ENCODE measurements at regions not wholly inside any gene's neighbourhood (a gene's known extent, or its start where the extent isn't known, plus 50 kb on each side); places are given as distances from the start of the nearest gene placed in this dataset.

DNA sequence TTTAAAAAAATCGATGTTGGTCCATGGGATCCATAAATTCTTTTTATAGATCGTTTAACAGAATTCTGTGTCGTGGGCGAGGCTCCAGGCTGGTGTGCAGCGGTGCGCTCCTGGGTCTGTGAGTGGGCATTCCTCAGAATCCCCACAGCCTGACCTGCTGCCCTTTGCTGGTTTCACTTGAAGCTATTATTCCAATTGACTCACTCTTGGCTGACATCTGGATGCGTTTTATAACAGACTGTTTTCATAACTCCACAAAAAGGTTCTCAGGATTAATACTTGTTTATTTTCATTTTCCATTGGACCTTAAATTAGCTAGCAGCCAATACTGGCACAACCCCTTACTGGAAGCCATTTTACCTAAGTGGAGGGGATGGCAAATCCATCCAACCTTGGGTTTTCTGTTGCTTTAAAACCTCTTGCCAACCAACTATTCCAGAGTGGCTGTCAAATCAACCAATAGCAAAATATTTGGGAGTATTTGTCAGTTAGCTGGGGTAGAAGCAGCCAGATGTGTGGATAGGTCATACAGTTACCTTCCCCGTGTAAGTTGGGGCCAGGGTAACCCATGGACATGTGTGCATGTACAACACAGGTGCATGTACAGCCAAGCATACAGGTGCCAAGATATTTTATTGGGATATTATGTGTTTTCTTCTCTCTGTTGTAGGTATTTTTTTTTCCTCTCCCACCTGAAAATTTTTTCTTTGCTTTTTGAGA lies 160.7 kb upstream of the ZNF32 start:
- Histone ChIP-seq H3K27ac (ENCODE audit: low read length) (no peak overlapping the region), H3K9me3 (ENCODE audit: control insufficient read depth in 1 of 2, low read length in 2 of 2) (no peaks in the 10 kb centered on the region), H3K4me1 (ENCODE audit: control insufficient read depth in 1 of 2, insufficient read depth in 2 of 2, low read length in 2 of 2) (peaks cover 0 to 4% of the 10 kb centered on the region in 2 donors), H3K36me3 (ENCODE audit: control insufficient read depth in 1 of 2, insufficient read depth in 2 of 2, low read length in 2 of 2) (no peaks in the 10 kb centered on the region), H3K27me3 (ENCODE audit: low read depth, low read length) (no peaks in the 10 kb centered on the region), H3K4me3 (ENCODE audit: low read depth in 1 of 2, low read length in 2 of 2) (no peak overlapping the region)

DNA sequence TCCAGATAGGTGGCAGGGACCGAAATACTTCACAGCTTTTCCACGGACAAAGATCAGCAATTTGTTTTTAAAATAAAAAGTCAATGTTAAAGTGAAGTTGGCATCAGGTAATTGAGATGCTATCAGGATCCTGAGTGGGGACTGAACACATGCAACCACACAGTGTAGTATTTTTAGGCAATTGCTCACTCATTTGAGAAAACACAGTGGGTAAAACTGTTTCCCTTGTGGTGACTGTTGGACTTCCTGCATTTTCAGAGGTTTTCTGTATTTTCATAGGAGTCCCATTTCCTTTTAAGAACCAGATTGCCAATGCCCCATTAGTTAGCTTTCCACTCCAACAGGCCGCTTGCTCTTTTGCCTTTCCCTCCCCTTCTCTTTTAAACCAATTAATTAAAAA lies 159.5 kb upstream of the ZNF32 start:
- Histone ChIP-seq H3K4me3 (ENCODE audit: low read depth in 1 of 2, low read length in 2 of 2) (no peak overlapping the region), H3K27ac (ENCODE audit: low read length) (no peak overlapping the region), H3K36me3 (ENCODE audit: control insufficient read depth in 1 of 2, insufficient read depth in 2 of 2, low read length in 2 of 2) (no peaks in the 10 kb centered on the region)

DNA sequence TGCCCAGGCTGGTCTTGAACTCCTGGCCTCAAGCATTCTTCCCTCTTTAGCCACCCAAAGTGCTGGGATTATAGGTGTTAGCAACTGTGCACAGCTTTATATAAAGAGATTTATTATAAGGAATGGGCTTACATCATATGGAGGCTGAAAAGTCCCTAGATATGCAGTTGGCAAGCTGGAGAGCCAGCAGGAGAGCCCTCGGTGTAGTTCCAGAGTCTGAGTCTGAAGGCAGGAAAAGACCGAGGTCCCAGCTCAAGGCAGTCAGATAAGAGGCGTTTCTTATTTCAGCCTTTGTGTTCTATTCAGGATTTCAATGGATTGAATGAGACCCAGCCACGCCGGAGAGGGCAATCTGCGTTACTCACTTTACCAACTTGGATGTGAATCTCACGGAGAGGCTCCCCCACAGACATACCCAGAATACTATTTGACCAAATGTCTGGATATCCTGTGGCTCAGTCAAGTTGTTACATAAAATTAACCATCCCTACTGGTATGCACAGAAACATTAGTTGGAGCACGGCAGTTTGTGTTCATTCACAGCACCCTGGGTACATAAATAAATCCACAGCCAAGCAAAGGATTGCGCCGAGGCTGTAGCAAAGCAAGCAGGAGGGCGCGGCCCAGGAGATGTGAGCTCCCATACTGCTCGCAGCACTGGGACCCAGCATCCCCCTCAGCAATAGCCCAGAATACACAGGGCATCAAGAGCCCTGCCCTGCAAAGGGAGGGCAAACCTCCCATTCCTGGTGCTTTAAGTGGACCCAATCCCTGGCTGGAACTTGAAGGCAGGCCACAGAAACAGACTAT lies 158.4 kb upstream of the ZNF32 start:
- Histone ChIP-seq H3K27ac (ENCODE audit: low read length) (no peak overlapping the region), H3K4me1 (ENCODE audit: control insufficient read depth in 1 of 2, insufficient read depth in 2 of 2, low read length in 2 of 2) (peaks cover 0 to 4% of the 10 kb centered on the region in 2 donors), H3K9me3 (ENCODE audit: control insufficient read depth in 1 of 2, low read length in 2 of 2) (no peaks in the 10 kb centered on the region), H3K27me3 (ENCODE audit: low read depth, low read length) (no peaks in the 10 kb centered on the region), H3K4me3 (ENCODE audit: low read depth in 1 of 2, low read length in 2 of 2) (no peak overlapping the region), H3K36me3 (ENCODE audit: control insufficient read depth in 1 of 2, insufficient read depth in 2 of 2, low read length in 2 of 2) (no peaks in the 10 kb centered on the region)

More for the DNA sequence above, 159.5 kb upstream of the ZNF32 start:
- H3K27me3 ChIP-seq (ENCODE audit: low read depth, low read length) = no peaks in the 10 kb centered on the region
- H3K9me3 ChIP-seq (ENCODE audit: control insufficient read depth in 1 of 2, low read length in 2 of 2) = no peaks in the 10 kb centered on the region
- H3K4me1 ChIP-seq (ENCODE audit: control insufficient read depth in 1 of 2, insufficient read depth in 2 of 2, low read length in 2 of 2) = peaks cover 0 to 4% of the 10 kb centered on the region in 2 donors

DNA sequence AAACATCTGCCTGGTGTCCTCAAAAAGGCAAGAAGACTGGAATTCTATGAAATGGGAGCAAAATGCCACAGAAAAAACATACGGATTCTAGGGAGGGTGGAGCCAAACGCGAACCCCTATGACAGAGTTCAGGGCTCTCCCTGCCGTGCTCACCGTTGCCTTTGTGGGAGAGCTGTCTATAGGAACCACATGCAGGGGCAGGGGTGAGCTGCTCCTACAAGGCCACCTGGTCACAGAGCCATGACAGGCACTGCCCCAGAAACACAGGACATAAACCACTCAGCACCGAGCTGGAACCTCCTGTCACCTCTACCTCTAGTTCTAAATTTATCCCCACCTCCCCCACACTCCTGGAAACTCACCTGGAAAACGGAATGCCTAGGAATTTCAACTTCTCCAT lies 155.1 kb upstream of the ZNF32 start:
- Histone ChIP-seq H3K4me3 (ENCODE audit: low read depth in 1 of 2, low read length in 2 of 2) (no peak overlapping the region), H3K4me1 (ENCODE audit: control insufficient read depth in 1 of 2, insufficient read depth in 2 of 2, low read length in 2 of 2) (no peaks in the 10 kb centered on the region), H3K9me3 (ENCODE audit: control insufficient read depth in 1 of 2, low read length in 2 of 2) (no peaks in the 10 kb centered on the region), H3K27me3 (ENCODE audit: low read depth, low read length) (no peaks in the 10 kb centered on the region), H3K27ac (ENCODE audit: low read length) (no peak overlapping the region), H3K36me3 (ENCODE audit: control insufficient read depth in 1 of 2, insufficient read depth in 2 of 2, low read length in 2 of 2) (no peaks in the 10 kb centered on the region)

DNA sequence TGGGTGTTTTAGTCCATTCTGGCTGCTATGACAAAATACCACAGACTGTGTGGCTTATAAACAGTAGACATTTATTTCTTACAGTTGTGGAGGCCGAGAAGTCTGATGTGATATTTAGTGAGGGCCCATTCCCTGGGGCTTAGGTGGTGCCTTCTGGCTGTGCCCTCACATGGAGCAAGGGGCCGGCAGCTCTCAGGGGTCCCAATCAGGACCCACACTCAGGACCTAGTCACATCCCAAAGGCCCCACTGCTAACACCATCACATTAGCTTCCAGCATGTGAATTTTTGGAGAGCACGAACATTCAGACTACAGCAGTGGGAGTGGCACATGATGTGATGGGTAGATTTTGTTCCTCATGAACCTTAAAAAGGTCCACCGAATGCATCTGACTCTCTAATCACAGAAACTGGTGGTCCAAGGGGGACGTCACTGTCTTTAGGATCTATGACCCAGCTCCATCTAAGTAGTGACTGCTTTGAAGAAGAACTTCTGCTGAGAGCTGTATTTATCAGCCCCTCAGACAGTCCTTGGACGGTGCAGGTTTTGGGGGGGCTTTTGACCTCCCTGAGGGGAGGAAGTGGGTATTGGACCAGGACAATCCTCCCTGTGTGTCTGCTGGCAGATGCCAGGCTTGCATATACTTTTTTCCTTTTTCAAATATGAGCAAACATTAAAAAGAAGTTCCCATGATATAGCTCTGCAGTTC lies 154.5 kb upstream of the ZNF32 start:
- no peak overlapping the region for H3K4me3 ChIP-seq (ENCODE audit: low read depth in 1 of 2, low read length in 2 of 2)
- H3K27ac ChIP-seq (ENCODE audit: low read length) = no peak overlapping the region
- no peaks in the 10 kb centered on the region for H3K9me3 ChIP-seq (ENCODE audit: control insufficient read depth in 1 of 2, low read length in 2 of 2)
- H3K4me1 ChIP-seq (ENCODE audit: control insufficient read depth in 1 of 2, insufficient read depth in 2 of 2, low read length in 2 of 2) = no peaks in the 10 kb centered on the region
- H3K36me3 ChIP-seq (ENCODE audit: control insufficient read depth in 1 of 2, insufficient read depth in 2 of 2, low read length in 2 of 2) = no peaks in the 10 kb centered on the region
- no peaks in the 10 kb centered on the region for H3K27me3 ChIP-seq (ENCODE audit: low read depth, low read length)

DNA sequence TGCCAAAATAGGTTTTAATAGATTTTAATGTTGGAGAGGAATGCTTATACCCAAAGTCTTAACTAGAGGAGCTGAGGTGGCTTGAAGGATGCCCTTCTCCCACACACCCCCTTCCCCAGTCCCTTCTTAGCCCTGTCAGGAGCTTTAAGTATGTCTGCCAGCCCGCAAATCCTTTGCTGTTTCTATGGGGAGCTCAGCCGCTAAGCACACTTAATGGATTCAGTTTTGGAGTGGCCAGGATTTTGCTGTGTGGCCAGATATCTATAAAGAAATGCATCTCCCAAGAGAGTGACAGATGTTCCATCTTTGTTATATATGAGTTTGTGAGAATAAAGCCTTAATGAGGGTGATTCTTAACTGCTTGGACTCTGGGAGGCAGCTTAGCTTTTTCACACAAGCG lies 152.9 kb upstream of the ZNF32 start:
- H3K27ac ChIP-seq (ENCODE audit: low read length) = no peak overlapping the region

DNA sequence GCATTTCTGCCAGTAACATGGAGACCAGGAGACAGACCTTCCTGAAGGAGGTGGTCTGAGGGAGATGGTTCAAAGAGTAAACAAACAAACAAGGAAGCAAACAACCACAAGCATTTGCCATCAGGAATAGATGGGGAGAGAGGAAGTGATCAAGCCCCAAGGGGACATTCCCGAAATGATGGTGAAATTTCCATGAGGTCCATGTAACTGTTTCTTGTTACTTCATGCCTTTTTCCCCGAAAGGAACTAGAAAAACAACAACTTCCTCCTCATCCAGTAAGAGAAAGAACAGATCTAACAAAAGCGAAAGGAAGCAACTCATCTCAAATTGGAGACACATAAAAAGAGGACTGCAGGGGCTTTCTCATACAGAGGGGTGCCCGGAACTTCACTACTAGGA lies 152.5 kb upstream of the ZNF32 start:
- Histone ChIP-seq H3K4me3 (ENCODE audit: low read depth in 1 of 2, low read length in 2 of 2) (no peak overlapping the region), H3K27me3 (ENCODE audit: low read depth, low read length) (no peaks in the 10 kb centered on the region), H3K36me3 (ENCODE audit: control insufficient read depth in 1 of 2, insufficient read depth in 2 of 2, low read length in 2 of 2) (no peaks in the 10 kb centered on the region), H3K4me1 (ENCODE audit: control insufficient read depth in 1 of 2, insufficient read depth in 2 of 2, low read length in 2 of 2) (no peaks in the 10 kb centered on the region), H3K9me3 (ENCODE audit: control insufficient read depth in 1 of 2, low read length in 2 of 2) (no peaks in the 10 kb centered on the region), H3K27ac (ENCODE audit: low read length) (no peak overlapping the region)

More for the DNA sequence above, 152.9 kb upstream of the ZNF32 start:
- Histone ChIP-seq H3K4me1 (ENCODE audit: control insufficient read depth in 1 of 2, insufficient read depth in 2 of 2, low read length in 2 of 2) (no peaks in the 10 kb centered on the region), H3K9me3 (ENCODE audit: control insufficient read depth in 1 of 2, low read length in 2 of 2) (no peaks in the 10 kb centered on the region), H3K27me3 (ENCODE audit: low read depth, low read length) (no peaks in the 10 kb centered on the region), H3K4me3 (ENCODE audit: low read depth in 1 of 2, low read length in 2 of 2) (no peak overlapping the region), H3K36me3 (ENCODE audit: control insufficient read depth in 1 of 2, insufficient read depth in 2 of 2, low read length in 2 of 2) (no peaks in the 10 kb centered on the region)

DNA sequence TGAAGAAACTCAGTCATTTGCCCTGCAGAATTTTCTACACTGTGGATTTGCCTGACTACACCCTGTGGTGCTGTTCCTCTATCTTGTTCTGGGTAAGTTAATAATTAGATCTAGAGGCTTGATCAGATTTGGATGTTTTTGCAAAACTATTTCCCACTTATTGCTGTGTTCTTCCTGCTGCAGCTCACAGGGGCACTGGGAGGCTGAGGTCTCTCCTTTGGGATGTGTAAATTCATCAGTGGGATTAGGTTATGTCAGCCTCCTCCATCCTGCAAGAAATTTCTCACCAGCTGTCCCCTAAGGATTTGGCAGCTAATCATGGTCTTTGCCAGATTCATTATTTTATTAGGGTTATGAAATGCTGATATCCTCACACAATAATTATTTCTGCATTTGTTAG lies 148.1 kb upstream of the ZNF32 start:
- Histone ChIP-seq H3K27me3 (ENCODE audit: low read depth, low read length) (no peaks in the 10 kb centered on the region), H3K36me3 (ENCODE audit: control insufficient read depth in 1 of 2, insufficient read depth in 2 of 2, low read length in 2 of 2) (no peaks in the 10 kb centered on the region), H3K4me1 (ENCODE audit: control insufficient read depth in 1 of 2, insufficient read depth in 2 of 2, low read length in 2 of 2) (no peaks in the 10 kb centered on the region), H3K9me3 (ENCODE audit: control insufficient read depth in 1 of 2, low read length in 2 of 2) (no peaks in the 10 kb centered on the region), H3K4me3 (ENCODE audit: low read depth in 1 of 2, low read length in 2 of 2) (no peak overlapping the region), H3K27ac (ENCODE audit: low read length) (no peak overlapping the region)

DNA sequence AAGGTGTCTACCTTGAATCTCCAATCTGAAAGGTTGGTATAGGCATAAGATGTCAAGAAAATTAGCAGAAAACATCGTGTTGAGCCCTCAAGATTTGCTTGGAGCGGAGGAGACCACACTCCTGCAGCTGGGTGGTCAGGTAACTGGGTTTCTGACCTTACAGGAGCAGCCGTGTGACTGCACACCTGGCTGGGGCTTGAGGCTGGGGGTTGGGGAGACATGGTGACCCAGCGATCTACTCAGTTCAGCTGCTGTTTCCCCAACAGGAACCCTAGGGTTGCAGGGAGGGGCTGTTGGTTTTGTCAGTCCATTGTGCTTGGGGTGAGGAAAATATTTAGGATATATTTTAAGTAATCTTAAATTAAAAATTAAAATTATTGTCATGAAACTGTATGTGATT lies 147.0 kb upstream of the ZNF32 start:
- Histone ChIP-seq H3K4me1 (ENCODE audit: control insufficient read depth in 1 of 2, insufficient read depth in 2 of 2, low read length in 2 of 2) (no peaks in the 10 kb centered on the region), H3K36me3 (ENCODE audit: control insufficient read depth in 1 of 2, insufficient read depth in 2 of 2, low read length in 2 of 2) (no peaks in the 10 kb centered on the region), H3K4me3 (ENCODE audit: low read depth in 1 of 2, low read length in 2 of 2) (no peak overlapping the region), H3K9me3 (ENCODE audit: control insufficient read depth in 1 of 2, low read length in 2 of 2) (no peaks in the 10 kb centered on the region), H3K27ac (ENCODE audit: low read length) (no peak overlapping the region), H3K27me3 (ENCODE audit: low read depth, low read length) (no peaks in the 10 kb centered on the region)

DNA sequence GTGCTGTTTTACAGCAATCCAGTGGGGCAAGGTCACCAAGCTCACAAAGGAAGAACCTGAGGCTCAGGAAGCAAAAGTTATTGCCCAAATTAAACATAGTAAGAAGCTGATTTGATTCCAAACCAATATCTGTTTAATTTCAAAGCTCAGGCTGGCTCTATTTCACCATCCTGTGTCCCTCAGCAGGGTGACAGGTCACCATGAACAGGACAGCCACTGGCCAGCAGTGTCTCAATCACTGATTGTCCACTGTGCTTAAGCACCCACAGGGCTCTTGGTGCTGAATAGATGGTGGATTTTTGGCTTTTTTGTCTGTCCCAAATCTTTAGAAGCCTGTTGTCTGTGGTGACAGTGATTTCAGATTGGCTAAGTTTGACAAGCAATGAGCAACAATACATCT lies 146.4 kb upstream of the ZNF32 start:
- Histone ChIP-seq H3K27me3 (ENCODE audit: low read depth, low read length) (no peaks in the 10 kb centered on the region), H3K4me3 (ENCODE audit: low read depth in 1 of 2, low read length in 2 of 2) (no peak overlapping the region), H3K4me1 (ENCODE audit: control insufficient read depth in 1 of 2, insufficient read depth in 2 of 2, low read length in 2 of 2) (no peaks in the 10 kb centered on the region), H3K36me3 (ENCODE audit: control insufficient read depth in 1 of 2, insufficient read depth in 2 of 2, low read length in 2 of 2) (no peaks in the 10 kb centered on the region), H3K9me3 (ENCODE audit: control insufficient read depth in 1 of 2, low read length in 2 of 2) (no peaks in the 10 kb centered on the region), H3K27ac (ENCODE audit: low read length) (no peak overlapping the region)

DNA sequence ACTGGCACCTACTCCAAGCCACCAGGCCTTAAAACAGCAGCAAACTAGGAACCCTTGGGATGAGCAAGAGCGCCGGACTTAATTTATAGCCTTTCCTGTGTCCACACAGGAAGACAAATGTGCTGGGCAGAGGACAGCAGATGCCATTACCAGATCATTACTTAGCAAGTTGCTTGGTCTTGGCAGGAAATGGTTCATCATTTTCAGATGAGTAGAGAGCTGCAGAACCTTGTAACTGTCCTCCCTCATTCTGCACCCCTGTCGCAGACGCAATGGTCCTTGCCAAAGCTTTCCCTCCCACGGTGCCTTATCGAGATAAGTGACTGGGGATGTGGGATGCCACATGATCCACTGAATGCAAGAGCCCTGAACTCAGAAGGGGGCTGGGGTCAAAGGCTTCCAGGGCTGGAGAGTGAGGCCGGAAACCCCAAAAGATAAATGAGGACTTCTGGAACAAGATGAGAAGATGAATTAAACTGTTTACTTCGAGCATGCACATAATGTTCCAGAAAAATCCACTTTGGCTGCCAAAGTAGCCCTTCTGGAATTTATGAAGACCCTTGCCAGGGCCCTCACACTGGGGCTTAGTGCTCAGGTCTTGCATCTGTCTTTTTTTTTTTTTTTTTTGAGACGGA lies 145.6 kb upstream of the ZNF32 start:
- Histone ChIP-seq H3K27me3 (ENCODE audit: low read depth, low read length) (no peaks in the 10 kb centered on the region), H3K27ac (ENCODE audit: low read length) (no peak overlapping the region), H3K4me3 (ENCODE audit: low read depth in 1 of 2, low read length in 2 of 2) (no peak overlapping the region)

More for the DNA sequence above, 145.6 kb upstream of the ZNF32 start:
- no peaks in the 10 kb centered on the region for H3K9me3 ChIP-seq (ENCODE audit: control insufficient read depth in 1 of 2, low read length in 2 of 2)
- H3K4me1 ChIP-seq (ENCODE audit: control insufficient read depth in 1 of 2, insufficient read depth in 2 of 2, low read length in 2 of 2) = no peaks in the 10 kb centered on the region
- H3K36me3 ChIP-seq (ENCODE audit: control insufficient read depth in 1 of 2, insufficient read depth in 2 of 2, low read length in 2 of 2) = no peaks in the 10 kb centered on the region
